ENCODE measurements at regions not wholly inside any gene's neighbourhood (a gene's known extent, or its start where the extent isn't known, plus 50 kb on each side); places are given as distances from the start of the nearest gene placed in this dataset.

GRCh38 chr3:177724020-177724638, 526.8 kb upstream of the TBL1XR1 start:
- no peak for DNase-seq (ENCODE audit: low spot score)
- H3K4me3 ChIP-seq (ENCODE audit: low read depth in 1 of 3, low read length in 3 of 3): no peak overlapping the region
- no peak overlapping the region for H3K27ac ChIP-seq (ENCODE audit: low read depth in 1 of 2, low read length in 2 of 2)
- H3K36me3 ChIP-seq (ENCODE audit: control insufficient read depth in 4 of 4, insufficient read depth in 3 of 4, low read depth in 1 of 4, low read length in 3 of 4): no peaks in the 10 kb centered on the region
- peak; percentile 94 for TF ChIP-seq NR2F2 (IDR thresholded peaks at IDR 0.05)
- TF ChIP-seq, protein P1, sequence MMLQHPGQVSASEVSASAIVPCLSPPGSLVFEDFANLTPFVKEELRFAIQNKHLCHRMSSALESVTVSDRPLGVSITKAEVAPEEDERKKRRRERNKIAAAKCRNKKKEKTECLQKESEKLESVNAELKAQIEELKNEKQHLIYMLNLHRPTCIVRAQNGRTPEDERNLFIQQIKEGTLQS (IDR thresholded peaks at IDR 0.05): no peak
- TF ChIP-seq MAX (IDR thresholded peaks at IDR 0.05): peak; percentile 67
- no peak for TF ChIP-seq TAF1 (conservative IDR thresholded peaks at IDR 0.05)
- no peak for TF ChIP-seq FOXA1 (IDR thresholded peaks at IDR 0.05)
- TF ChIP-seq HNF4G (IDR thresholded peaks at IDR 0.05): no peak
- no peak for TF ChIP-seq ZBTB33 (IDR thresholded peaks at IDR 0.05)
- peak in 1 of 2 donors; percentile 25 for TF ChIP-seq EGR1 (IDR thresholded peaks at IDR 0.05; ENCODE audit: low read depth in 2 of 2)
- TF ChIP-seq YY1 (IDR thresholded peaks at IDR 0.05): no peak
- peak; percentile 34 to 67 for TF ChIP-seq RXRA (IDR thresholded peaks at IDR 0.05)
- no peak for TF ChIP-seq FOXA2 (IDR thresholded peaks at IDR 0.05)
- TF ChIP-seq, protein P2, sequence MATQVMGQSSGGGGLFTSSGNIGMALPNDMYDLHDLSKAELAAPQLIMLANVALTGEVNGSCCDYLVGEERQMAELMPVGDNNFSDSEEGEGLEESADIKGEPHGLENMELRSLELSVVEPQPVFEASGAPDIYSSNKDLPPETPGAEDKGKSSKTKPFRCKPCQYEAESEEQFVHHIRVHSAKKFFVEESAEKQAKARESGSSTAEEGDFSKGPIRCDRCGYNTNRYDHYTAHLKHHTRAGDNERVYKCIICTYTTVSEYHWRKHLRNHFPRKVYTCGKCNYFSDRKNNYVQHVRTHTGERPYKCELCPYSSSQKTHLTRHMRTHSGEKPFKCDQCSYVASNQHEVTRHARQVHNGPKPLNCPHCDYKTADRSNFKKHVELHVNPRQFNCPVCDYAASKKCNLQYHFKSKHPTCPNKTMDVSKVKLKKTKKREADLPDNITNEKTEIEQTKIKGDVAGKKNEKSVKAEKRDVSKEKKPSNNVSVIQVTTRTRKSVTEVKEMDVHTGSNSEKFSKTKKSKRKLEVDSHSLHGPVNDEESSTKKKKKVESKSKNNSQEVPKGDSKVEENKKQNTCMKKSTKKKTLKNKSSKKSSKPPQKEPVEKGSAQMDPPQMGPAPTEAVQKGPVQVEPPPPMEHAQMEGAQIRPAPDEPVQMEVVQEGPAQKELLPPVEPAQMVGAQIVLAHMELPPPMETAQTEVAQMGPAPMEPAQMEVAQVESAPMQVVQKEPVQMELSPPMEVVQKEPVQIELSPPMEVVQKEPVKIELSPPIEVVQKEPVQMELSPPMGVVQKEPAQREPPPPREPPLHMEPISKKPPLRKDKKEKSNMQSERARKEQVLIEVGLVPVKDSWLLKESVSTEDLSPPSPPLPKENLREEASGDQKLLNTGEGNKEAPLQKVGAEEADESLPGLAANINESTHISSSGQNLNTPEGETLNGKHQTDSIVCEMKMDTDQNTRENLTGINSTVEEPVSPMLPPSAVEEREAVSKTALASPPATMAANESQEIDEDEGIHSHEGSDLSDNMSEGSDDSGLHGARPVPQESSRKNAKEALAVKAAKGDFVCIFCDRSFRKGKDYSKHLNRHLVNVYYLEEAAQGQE (IDR thresholded peaks at IDR 0.05): no peak
- TF ChIP-seq SP1 (IDR thresholded peaks at IDR 0.05): peak; percentile 53
- no peak for TF ChIP-seq HNF4A (conservative IDR thresholded peaks at IDR 0.05)
- no peak for TF ChIP-seq JUND (IDR thresholded peaks at IDR 0.05)
- no peak for TF ChIP-seq CTCF (IDR thresholded peaks at IDR 0.05; ENCODE audit: low read depth, low read length, missing input control)
- no peak for TF ChIP-seq GABPA (IDR thresholded peaks at IDR 0.05 in 1 of 2, conservative IDR thresholded peaks at IDR 0.05 in 1 of 2)
- peak; percentile 52 to 68 for TF ChIP-seq RAD21 (IDR thresholded peaks at IDR 0.05)
- no peaks in the 10 kb centered on the region for H3K9me3 ChIP-seq (ENCODE audit: control insufficient read depth in 4 of 4, low read length in 3 of 4)
- no peak overlapping the region for H3K9ac ChIP-seq (ENCODE audit: low read depth in 1 of 2, low read length in 2 of 2)
- H3K4me1 ChIP-seq (ENCODE audit: control insufficient read depth in 4 of 4, insufficient read depth in 4 of 4, low read length in 3 of 4): peaks cover 0 to 5% (median 5%) of the 10 kb centered on the region in 4 donors
- H3K27me3 ChIP-seq (ENCODE audit: control insufficient read depth in 4 of 4, insufficient read depth in 4 of 4, low read length in 3 of 4): no peaks in the 10 kb centered on the region
- WGBS: 24% methylated on average over 6 of the region's 6 CpGs
